GM11168 (cell line): ENCODE measurements at regions not wholly inside any gene's neighbourhood (a gene's known extent, or its start where the extent isn't known, plus 50 kb on each side); places are given as distances from the start of the nearest gene placed in this dataset.

Source experiments
- in situ Hi-C: fragments of 300-500 bp; cut with MboI; formaldehyde crosslinking; loops from one replicate; pipeline ENCODE4 v1.12.0; 2022; ENCODE audit warnings: low sequenced_read_pairs; ENCODE audit not compliant: unreplicated experiment

DNA sequence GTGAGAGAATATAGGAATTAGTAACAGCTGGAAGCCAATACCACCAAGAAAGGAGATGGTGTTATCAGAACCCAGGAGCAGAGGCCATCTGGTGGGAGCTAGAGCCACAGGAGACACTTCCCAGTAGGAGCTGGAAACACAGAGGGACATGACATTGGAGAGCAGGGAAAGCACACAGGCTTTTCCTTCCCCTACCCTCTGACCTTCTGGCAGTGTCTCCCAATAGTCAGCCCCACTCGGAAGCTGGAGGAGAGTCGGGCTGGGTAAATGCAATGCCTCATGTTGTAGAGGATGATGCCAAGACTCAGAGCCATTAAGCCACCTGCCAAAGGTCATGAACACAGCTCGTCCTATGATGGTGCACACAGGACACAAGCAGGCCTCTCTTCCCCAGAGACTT is 538.5 kb downstream of the BCL11B start:
- in situ Hi-C loops, result no loop called here

- in situ Hi-C loops, result no loop called here
These were observed 535.2 kb downstream of the BCL11B start for GRCh38 chr14:98736701-98737338.

- in situ Hi-C loops, result no loop called here
These were observed 530.5 kb downstream of the BCL11B start for GRCh38 chr14:98741523-98741922.

GRCh38 chr14:98742001-98742400 is 530.0 kb downstream of the BCL11B start:
- in situ Hi-C loops, result no loop called here

DNA sequence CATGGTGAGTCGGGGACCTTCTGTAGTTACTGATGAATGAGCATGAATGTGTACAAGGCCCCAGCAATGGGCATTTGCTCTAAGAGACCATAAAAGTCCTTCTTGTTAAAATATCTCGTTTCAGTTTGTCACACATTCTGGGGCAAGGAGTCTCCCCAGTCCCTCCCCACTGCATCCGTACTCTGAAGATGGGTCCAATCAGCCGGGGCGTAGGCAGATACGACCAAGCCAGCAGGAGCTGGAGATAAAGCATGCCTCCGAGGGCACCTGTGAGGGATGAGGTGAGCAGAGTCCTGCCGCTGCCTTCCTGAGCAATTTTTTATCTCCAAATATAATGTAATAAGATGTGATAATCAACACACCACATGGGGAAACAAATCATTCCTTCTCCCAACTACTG is 528.5 kb downstream of the BCL11B start:
- in situ Hi-C loops, result no loop called here

GRCh38 chr14:98748966-98749365 is 523.0 kb downstream of the BCL11B start:
- in situ Hi-C loops, result no loop called here

DNA sequence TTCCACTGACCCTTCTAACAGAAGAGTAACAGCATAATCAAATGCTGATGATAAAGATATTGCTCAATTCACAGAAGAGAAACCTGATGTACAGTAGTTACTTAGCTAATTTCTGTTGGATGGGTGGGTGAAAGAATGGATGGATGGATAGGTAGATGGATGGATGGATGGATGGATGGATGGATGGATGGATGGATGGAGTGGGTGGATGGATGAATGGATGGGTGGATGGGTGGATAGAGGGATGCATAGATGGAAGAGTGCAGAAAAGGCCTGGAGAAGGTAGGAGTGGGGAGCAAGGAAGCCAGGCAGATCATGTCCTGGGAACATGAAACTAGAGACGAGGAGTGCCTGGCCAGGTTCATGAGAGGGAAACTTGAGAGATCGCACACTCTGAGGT is 520.9 kb downstream of the BCL11B start:
- in situ Hi-C loops, result no loop called here

DNA sequence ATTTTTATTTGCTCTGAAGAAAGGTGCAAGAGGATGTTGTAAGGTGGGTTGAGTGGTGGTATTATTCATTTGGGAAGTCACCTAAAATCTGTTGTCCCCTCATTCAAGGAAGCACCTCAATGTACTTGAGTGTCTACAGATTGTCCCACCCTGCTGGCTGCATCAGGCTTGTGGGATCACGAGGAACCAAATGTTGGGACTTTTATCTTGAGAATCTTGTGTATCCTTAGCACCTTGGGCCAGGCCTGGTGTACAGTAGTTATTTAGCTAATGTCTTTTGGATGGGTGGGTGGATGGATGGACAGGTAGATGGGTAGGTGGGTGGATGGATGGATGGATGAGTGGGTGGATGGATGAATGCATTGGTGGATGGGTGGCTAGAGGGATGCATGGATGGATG is 519.3 kb downstream of the BCL11B start:
- in situ Hi-C loops, result no loop called here

DNA sequence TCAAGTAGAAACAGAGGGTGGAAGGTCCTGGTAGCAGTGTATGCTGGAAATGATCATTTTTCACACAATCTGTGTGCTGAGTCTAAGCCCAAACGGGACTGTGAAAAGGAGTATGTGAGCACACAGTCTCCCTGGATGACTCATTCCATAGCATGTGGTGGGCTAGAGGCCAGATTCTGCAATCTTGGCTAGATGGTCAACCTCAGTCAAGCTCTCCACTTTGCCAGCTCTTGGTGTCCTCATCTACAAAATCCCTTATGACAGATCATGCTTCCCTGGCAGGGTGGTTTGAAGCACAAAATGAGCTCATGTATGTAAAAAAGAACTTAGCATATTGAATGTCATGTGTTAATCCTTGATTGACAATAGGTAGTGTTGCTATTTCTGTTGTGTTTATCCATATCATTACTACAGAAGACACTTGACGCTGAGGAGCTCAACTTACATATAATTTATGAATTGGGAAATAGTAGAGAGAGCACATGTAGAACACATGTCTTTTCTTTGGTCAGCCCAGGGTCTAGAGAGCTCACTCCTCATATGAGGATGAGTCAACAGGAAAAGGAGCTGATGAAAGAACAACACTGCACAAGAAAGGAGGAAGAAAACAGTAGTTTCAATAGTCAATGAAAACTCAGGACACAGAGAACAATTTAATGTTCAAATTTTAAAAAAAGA is 517.5 kb downstream of the BCL11B start:
- in situ Hi-C loops, result no loop called here

DNA sequence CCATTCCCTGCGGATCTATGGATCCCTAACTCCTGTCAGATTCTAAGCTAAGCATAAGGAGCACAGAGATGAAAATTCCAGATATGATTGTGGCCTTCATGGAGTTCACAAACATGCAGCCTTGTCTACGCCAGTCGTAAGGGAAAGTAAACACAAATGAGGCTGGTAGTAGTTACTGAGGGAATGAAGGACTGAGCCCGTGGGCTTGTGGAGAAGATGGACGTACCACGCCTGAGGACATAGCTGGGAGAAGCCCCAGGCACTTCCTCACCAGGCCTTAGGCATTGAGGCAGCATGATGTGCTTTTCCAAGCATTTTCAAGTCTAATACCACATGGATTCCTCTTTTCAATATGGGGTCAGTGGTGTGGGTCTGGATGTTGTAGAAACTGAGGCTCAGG is 515.2 kb downstream of the BCL11B start:
- in situ Hi-C loops, result no loop called here

- in situ Hi-C loops, result no loop called here
These were observed 513.6 kb downstream of the BCL11B start for GRCh38 chr14:98758440-98758839.

GRCh38 chr14:98761993-98762392 is 510.0 kb downstream of the BCL11B start:
- in situ Hi-C loops, result no loop called here

DNA sequence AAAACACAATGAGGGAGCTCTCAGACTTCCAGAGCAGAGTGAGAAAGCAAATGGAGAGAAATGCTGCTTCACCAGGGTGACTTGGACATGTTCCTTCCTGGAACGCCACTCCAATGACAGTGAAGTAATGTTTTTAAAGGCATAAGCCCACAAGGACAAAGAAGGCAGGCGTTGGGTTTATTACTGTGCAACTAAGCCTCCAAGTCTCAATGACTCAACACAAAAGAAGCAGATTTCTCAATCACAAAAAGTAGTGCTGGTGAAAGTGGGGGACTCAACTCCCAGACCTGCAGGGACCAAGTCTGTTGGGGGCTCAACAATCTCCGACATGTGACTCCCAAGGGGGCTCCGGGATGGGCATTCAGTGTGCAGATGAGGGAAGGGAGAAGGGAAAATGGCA is 505.2 kb downstream of the BCL11B start:
- in situ Hi-C loops, result no loop called here

- in situ Hi-C loops, result no loop called here
These were observed 502.7 kb downstream of the BCL11B start for GRCh38 chr14:98769326-98769725.

DNA sequence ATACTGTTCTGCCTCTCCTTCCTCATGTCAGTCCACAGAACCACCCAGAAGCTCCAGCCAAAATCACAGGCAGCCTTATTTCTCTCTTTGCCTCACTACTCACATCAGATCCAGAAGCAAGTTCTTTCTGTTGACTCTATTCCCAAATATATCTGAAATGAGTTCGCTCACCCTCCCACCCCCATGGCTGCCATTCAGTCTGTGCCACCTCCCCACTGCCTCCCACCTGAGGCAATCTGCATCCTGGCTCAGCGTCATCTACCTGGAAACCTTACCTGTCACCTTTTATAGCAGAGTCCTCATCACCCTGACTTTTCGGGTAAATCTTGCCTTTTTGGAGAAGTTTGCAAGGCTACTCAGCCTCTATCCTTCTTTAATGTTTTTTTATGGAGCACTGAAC is 501.8 kb downstream of the BCL11B start:
- in situ Hi-C loops, result no loop called here

DNA sequence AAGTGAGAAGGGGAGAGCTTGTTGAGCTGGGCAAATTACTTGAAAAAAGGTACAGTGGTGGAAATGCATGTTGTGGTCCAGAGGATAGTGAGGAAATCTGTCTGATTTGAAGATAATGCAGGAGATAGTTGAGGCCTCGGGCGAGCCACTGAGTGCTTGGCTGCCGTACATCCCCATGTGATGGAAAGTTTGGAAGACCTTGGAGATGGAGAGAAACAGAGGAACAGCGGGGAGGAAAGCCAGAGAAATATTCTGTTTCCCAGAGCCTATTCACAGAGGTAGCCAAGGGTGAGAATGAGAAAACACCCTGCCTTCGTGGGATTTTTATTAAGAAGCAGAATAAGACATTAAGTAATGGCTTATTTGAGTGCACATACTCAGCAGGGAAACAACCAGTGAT is 498.2 kb downstream of the BCL11B start:
- in situ Hi-C loops, result no loop called here

DNA sequence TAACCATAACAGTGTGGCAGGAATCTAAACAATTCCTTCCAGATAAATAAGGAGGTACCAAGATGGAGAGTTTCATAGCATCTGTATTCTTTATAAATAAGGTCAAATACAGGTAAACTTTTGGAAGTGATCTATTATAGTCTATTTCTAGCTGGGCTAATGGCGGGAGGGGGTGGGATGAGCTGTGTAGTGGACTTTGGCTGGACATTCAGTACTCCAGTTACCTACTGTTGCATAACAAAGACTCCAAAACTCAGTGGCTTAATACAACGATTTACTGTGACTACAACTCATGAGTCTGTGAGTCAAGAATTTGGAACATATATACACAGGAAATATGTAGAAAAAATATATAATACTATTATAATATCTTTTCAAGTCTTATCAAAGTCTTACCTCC is 496.1 kb downstream of the BCL11B start:
- in situ Hi-C loops, result no loop called here

- in situ Hi-C loops, result no loop called here
These were observed 489.9 kb downstream of the BCL11B start for GRCh38 chr14:98782062-98782461.

GRCh38 chr14:98785578-98785977 is 486.4 kb downstream of the BCL11B start:
- in situ Hi-C loops, result no loop called here

DNA sequence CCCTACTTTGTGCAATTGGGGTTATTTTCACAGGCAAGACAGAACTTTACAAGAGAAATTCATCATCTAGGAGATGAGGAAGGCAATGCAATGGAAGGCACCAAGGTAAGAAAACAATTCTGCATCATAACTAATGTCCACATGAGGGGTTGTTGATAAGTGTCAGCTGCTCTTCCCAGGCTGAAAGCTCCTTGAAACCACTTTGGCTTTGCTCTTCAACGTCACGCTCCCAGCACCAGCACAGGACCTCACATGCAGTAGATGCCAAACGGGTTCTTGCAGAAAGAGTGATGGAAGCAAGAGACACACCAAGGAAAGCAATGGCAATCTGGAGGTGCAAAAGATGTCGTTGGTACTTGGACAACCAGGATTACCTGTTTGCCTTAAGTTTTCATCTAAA is 485.5 kb downstream of the BCL11B start:
- in situ Hi-C loops, result no loop called here

DNA sequence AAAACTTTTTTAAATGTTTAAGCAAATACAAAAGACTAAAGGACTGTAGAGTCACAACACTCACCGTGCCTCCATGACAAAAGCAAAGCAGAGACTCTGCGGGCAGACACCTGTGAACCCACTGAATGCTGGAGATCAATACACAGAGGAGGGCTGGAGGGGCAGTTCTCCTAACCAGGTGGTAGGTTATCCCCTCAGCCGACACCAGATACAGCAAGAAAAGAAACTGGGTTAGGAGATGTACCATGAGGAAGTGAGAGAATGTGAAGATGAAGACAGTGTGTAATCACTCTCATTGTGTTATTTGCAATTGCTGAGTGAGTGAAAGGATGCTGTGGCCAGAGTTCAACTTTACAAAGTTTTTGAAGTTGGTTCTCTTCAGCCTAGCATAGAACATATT is 480.3 kb downstream of the BCL11B start:
- in situ Hi-C loops, result no loop called here

DNA sequence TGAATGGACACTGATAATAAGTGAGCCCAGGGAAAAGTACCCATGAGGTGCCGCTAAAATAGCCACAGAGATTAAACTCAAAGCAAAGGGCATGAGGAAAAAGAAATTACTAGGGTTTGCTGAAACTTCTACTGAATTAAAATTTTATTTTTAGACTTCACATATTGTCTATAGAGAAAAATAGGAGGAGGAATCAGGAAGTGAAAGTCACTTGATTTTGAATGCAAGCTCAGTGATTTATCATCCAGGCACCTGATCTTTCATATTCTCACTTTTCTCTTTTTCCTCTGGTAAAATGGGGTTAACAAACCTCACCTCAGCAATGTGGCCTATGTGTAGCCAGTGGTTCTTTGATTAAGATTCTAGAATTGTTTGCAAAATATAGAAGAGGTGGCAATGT is 479.8 kb downstream of the BCL11B start:
- in situ Hi-C loops, result no loop called here
